ENCODE measurements at regions not wholly inside any gene's neighbourhood (a gene's known extent, or its start where the extent isn't known, plus 50 kb on each side); places are given as distances from the start of the nearest gene placed in this dataset.

DNA sequence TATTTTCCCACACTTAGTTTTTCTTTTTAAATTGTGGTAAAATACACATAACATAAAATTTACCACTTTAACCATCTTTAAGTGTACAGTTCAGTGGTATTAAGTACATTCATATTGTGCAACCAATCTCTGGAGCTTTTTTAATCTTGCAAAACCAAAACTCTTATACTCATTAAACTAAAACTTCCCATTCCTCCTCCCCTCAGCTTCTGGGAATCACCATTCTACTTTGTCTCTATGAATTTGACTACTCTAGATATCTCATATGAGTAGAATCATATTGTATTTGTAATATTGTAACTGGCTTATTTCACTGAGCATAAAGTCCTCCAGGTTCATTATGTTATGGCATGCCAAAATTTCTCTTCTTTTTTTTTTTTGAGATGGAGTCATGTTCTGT, 86.4 kb upstream of the JAZF1 start:
- no peak for TF ChIP-seq GATA3 (IDR thresholded peaks at IDR 0.05; ENCODE audit: low read depth, low read length)
- no peak for TF ChIP-seq GATA2 (IDR thresholded peaks at IDR 0.05; ENCODE audit: low read depth, low read length)

Data from SH-SY5Y (cell line).